Activated T-helper 1 cell treated with anti-CD3 and anti-CD28 coated beads, Interleukin-12 subunit alpha, Interleukin-12 subunit beta, Interleukin-2, Interleukin-4 antibody, amounts not matched to agents 30 ng/mL and 10 ng/mL and 1 ng/mL, durations not matched to agents 14 hours and 24 hours and 36 hours (primary cell): ENCODE measurements at regions not wholly inside any gene's neighbourhood (a gene's known extent, or its start where the extent isn't known, plus 50 kb on each side); places are given as distances from the start of the nearest gene placed in this dataset.

Experiments
- DNase-seq: peaks from one replicate; pipeline ENCODE4 v3.0.0; 2021; ENCODE audit warnings: low spot score
- H3K27ac Mint-ChIP-seq: one replicate; pipeline ENCODE4 v1.8.0; 2021; ENCODE audit warnings: mild to moderate bottlenecking, mixed read lengths
- H3K27me3 Mint-ChIP-seq: one replicate; pipeline ENCODE4 v1.8.0; 2022; ENCODE audit warnings: mild to moderate bottlenecking, moderate library complexity, mixed read lengths; ENCODE audit not compliant: insufficient read depth
- H3K36me3 Mint-ChIP-seq: one replicate; pipeline ENCODE4 v1.8.0; 2021; ENCODE audit warnings: low read depth, mixed read lengths
- H3K4me1 Mint-ChIP-seq: one replicate; pipeline ENCODE4 v1.8.0; 2021; ENCODE audit warnings: low read depth, mixed read lengths
- H3K4me3 Mint-ChIP-seq: one replicate; pipeline ENCODE4 v1.8.0; 2021; ENCODE audit warnings: mild to moderate bottlenecking, moderate library complexity, mixed read lengths
- H3K9me3 Mint-ChIP-seq: one replicate; pipeline ENCODE4 v1.8.0; 2021; ENCODE audit warnings: mixed read lengths
- intact Hi-C: fragments of 100-400 bp; cut with micrococcal nuclease; formaldehyde crosslinking; loops from one replicate; pipeline ENCODE4 v1.15.1; 2024

DNA sequence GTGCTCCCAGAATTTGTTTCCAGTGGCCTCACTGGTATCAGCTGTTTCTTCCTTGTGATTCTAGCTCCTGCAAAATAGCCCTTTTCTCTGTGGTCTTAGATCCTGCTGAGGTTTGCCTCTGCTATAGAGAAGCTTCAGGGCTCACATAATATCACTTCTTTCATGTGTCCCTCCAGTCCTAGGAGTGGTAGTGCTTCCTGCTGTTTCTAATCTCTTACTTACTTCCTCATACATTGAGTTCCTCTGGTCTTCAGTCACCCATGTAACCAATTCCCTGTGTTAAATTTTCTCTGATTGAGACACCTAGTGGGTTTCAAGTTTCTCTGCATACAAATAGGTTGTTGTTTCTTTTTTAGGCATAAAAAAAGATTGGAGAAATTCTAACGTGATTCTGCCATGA, 1567.9 kb downstream of the ARAP2 start:
- intact Hi-C loops = no loop called here
- Mint-ChIP-seq H3K27me3 (no peaks in the 10 kb centered on the region), H3K9me3 (no peaks in the 10 kb centered on the region), H3K27ac (no peak overlapping the region), H3K4me3 (no peak overlapping the region), H3K36me3 (no peaks in the 10 kb centered on the region), H3K4me1 (no peaks in the 10 kb centered on the region)
- DNase-seq = no peak

DNA sequence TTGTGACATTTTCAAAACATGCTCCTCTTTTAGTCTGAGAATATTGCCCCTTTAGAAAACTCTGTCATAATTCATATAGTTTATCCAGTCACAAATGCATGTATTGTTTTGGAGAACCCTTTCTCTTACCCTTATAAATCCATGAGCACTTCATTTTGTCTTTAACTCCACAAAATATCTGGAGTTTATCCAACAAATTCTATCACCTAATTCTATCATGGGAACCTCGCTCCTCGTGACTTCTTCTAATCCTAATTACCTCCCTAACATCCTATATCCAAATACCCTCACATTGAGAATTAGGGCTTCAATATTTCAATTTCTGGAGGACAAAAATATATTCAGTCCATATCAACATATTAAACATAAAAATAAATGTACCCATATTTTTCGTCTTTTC, 1565.9 kb downstream of the ARAP2 start:
- Mint-ChIP-seq H3K9me3 (no peaks in the 10 kb centered on the region), H3K27ac (no peak overlapping the region), H3K4me1 (no peaks in the 10 kb centered on the region), H3K36me3 (no peaks in the 10 kb centered on the region), H3K4me3 (no peak overlapping the region), H3K27me3 (no peaks in the 10 kb centered on the region)
- intact Hi-C loops = no loop called here
- no peak for DNase-seq

DNA sequence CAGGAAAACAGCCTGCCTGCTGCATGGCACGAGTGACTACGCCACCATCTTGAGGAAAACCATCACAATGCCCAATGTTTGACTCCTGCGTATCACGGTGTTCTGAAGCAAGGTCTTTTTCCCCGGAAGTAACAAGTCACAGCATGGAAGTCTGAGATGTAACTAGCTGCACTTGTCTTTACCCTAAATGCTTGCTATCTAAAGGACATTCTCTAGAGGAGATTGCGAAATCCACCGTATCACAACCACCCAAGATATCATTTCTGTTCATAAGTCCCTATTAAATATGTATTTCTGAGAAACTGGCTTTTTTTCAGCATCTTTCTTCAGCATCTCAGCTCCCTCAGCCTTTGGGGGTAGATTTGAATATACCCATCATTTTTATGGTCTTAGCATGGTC, 1565.1 kb downstream of the ARAP2 start:
- Mint-ChIP-seq H3K9me3 (no peaks in the 10 kb centered on the region), H3K4me3 (no peak overlapping the region), H3K27ac (no peak overlapping the region), H3K4me1 (no peaks in the 10 kb centered on the region), H3K27me3 (no peaks in the 10 kb centered on the region), H3K36me3 (no peaks in the 10 kb centered on the region)
- DNase-seq = no peak
- intact Hi-C loops = no loop called here

DNA sequence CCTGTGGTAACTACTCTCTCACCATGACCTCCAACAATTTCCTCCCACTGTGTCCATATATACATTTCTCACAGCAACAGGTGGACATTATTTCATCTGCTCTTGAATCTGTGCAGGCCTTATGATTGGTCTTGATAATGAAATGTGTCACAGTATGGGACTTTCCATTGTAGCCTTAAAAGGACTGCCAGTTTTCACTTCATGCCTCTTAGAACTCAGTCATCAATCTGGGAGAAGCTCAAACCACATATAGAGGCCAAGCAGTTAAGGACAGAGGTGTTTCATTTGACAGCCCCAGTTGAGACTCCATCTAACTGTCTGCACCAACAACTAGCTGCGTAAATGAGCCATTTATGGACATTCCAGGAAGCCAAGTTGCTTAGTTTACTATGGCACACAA, 1534.8 kb downstream of the ARAP2 start:
- intact Hi-C loops = no loop called here
- H3K9me3 Mint-ChIP-seq = peaks cover 15% of the 10 kb centered on the region
- H3K27me3 Mint-ChIP-seq = no peaks in the 10 kb centered on the region
- no peak for DNase-seq
- no peak overlapping the region for H3K27ac Mint-ChIP-seq
- no peaks in the 10 kb centered on the region for H3K4me1 Mint-ChIP-seq
- no peaks in the 10 kb centered on the region for H3K36me3 Mint-ChIP-seq
- H3K4me3 Mint-ChIP-seq = no peak overlapping the region

DNA sequence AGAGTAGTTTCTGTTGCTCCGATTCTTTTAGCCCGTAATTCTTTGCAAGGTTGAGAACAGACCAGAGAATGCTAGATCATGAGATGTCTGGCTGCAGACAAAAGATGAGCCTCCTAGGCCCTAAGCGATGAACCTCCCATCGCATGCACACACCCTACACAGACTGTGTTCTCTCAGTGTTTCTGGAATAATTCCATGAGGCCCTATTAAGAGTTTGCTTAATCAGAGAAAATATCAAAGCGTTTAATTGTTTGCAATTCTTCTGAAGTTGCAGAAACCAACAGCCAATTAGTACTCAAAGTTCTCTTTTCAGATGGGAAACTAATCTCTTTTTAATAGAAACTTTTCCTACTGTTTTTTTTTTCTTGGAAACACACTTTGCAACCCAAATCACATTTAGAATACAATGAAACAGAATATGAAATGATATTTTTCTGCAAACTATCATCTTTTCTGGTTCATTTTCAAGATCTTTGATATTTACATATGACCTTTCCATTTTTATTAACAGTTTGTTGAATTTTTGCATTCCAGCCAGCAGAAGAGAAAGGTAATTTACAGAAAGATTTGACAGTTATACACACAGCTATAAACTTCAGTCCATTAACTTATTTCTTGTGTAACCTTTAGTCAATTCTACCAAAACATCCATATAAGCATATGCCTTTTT, 1525.6 kb downstream of the ARAP2 start:
- H3K36me3 Mint-ChIP-seq = no peaks in the 10 kb centered on the region
- no peaks in the 10 kb centered on the region for H3K9me3 Mint-ChIP-seq
- no peaks in the 10 kb centered on the region for H3K4me1 Mint-ChIP-seq
- H3K27me3 Mint-ChIP-seq = no peaks in the 10 kb centered on the region
- no peak for DNase-seq
- intact Hi-C loops = no loop called here
- H3K27ac Mint-ChIP-seq = no peak overlapping the region
- H3K4me3 Mint-ChIP-seq = no peak overlapping the region

DNA sequence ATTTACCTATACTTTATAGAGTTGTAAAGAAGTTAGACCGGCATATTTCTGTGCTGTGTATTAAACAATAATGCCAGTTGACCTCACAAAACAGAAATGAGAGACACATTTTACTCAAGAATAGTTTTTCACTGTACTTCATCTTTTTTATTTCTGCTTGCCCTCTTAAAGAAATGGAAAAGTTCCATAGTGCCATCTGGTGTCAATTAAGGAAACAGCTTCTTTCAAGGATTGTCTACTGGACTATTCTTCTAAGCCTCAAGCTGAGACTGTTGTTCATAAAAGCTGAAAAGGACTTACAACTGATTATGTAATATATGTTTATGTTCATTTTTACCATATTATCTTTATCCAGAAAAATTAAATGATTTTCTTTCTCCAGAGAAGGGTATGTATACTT, 1523.7 kb downstream of the ARAP2 start:
- Mint-ChIP-seq H3K36me3 (no peaks in the 10 kb centered on the region), H3K27me3 (no peaks in the 10 kb centered on the region)
- intact Hi-C loops = no loop called here

DNA sequence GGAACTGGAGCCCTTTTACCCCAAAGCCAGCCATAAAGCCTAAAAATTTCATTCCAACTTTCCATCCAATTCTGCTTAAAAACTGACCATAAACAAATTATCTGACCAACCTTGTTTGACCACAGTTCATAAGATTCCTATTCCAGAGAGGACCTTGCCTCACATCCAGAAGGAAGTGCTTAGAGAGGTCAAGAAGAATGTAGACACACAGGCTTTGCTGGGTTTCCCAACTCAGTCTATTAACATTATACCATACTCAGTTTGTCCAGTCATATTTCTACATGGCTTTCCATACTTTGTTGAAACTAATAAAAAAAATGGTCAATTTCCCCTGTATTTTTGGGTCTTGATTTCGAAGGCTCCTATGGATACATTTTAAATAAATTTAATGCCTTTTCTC, 1522.5 kb downstream of the ARAP2 start:
- Mint-ChIP-seq H3K36me3 (no peaks in the 10 kb centered on the region), H3K4me3 (no peak overlapping the region), H3K9me3 (no peaks in the 10 kb centered on the region), H3K4me1 (no peaks in the 10 kb centered on the region), H3K27me3 (no peaks in the 10 kb centered on the region), H3K27ac (no peak overlapping the region)
- intact Hi-C loops = no loop called here
- DNase-seq = no peak

More for the DNA sequence above, 1523.7 kb downstream of the ARAP2 start:
- no peak overlapping the region for H3K4me3 Mint-ChIP-seq
- no peaks in the 10 kb centered on the region for H3K9me3 Mint-ChIP-seq
- DNase-seq = no peak
- no peaks in the 10 kb centered on the region for H3K4me1 Mint-ChIP-seq
- H3K27ac Mint-ChIP-seq = no peak overlapping the region

DNA sequence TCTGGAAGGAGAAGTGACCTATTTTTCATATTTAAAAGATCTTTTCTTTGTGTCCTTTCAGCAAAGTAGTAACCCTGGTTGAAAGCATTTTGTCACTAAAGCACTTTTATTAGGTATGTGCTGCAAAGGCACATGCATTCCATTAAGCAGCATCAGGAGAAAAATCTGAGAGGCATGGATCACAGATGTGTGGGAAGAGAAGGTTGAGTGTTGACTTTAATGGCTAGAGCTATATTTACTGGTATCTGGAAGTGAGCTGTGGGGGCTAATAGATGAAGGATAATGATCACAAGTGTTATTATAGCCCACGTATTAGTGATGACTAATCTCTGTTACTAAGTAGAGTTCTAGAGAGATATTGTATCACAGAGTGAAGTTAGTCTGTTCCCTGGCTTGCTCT, 1520.7 kb downstream of the ARAP2 start:
- Mint-ChIP-seq H3K4me3 (no peak overlapping the region), H3K4me1 (no peaks in the 10 kb centered on the region), H3K27ac (no peak overlapping the region), H3K27me3 (no peaks in the 10 kb centered on the region), H3K36me3 (no peaks in the 10 kb centered on the region), H3K9me3 (no peaks in the 10 kb centered on the region)
- intact Hi-C loops = no loop called here
- no peak for DNase-seq

DNA sequence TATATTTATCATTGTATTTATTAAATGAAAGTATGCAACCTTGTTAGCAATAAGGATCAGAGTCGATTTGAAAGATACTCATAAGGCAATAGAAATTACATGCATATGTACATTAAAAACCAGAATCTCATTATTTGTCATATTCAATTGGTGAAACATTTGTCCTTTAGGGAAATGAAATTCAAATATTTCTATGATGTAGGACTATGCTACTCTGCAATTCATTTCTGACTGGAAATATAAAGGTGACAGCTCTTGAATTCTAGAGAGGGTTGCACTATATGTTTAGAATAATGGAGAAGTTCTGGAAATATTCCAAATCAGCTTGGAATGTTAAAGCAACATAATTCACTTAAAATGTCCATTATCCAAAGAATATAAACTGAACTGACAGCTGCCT, 1519.8 kb downstream of the ARAP2 start:
- H3K9me3 Mint-ChIP-seq = no peaks in the 10 kb centered on the region
- intact Hi-C loops = no loop called here
- no peaks in the 10 kb centered on the region for H3K36me3 Mint-ChIP-seq
- no peak overlapping the region for H3K27ac Mint-ChIP-seq
- DNase-seq = no peak
- H3K27me3 Mint-ChIP-seq = no peaks in the 10 kb centered on the region
- H3K4me3 Mint-ChIP-seq = no peak overlapping the region
- H3K4me1 Mint-ChIP-seq = no peaks in the 10 kb centered on the region

DNA sequence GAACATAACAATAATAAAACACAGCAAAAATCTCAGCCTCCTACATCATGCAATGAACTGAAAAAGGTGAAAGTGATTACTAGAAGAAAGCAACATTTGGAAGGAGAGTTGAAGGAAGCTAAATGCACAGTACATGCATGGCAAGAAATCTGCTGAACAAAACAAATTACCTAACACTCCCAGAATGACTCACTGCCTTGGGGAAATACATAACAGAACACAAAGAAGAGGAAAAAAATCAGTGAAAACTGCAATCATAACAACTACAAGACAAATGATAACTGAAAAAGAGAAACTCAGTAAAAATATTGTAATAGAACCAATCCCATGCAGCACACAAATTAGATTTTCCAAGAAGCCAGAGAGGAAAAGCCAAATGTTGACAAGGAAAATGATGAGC, 1513.2 kb downstream of the ARAP2 start:
- no peaks in the 10 kb centered on the region for H3K27me3 Mint-ChIP-seq
- H3K27ac Mint-ChIP-seq = no peak overlapping the region
- no peaks in the 10 kb centered on the region for H3K4me1 Mint-ChIP-seq
- no peaks in the 10 kb centered on the region for H3K36me3 Mint-ChIP-seq
- H3K9me3 Mint-ChIP-seq = no peaks in the 10 kb centered on the region
- intact Hi-C loops = no loop called here
- DNase-seq = no peak
- no peak overlapping the region for H3K4me3 Mint-ChIP-seq

DNA sequence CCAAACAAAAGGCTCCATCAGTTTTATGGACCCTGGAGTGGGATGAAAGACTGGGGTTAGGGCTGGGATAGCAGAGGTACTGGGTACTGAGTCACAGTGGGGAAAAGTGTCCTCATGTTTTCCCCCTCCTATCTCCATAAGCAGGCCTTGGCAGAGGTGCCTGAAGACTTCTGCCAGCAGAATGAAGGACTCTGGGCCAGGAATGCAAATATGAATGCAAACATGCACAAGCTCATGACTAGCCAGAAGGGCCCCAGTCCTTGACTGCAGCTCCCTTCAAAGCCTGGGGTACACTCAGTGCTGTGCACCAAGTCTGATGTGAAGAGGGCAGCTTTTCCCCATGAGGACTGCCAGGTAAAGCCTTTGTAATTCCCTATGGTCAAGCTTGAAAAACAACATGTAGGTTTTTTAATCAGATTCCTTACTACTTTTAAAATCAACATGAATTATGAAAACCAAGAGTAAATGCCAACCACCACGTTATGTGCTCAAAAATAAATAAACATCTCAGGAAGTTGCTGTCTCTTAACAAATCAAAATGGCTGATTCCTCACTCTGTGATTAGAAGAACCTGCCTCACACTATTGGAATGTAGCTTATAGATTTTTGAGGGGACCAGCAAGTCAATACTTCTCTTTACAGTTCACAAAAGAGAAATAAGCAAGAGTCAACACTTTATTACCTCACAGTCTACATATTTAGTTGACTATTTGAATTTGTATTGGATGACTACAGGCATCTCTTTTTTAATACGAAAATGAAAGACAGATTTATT, 1512.0 kb downstream of the ARAP2 start:
- H3K4me3 Mint-ChIP-seq = no peak overlapping the region
- H3K27me3 Mint-ChIP-seq = no peaks in the 10 kb centered on the region
- no peak overlapping the region for H3K27ac Mint-ChIP-seq
- no peaks in the 10 kb centered on the region for H3K36me3 Mint-ChIP-seq
- intact Hi-C loops = no loop called here
- no peaks in the 10 kb centered on the region for H3K4me1 Mint-ChIP-seq
- no peak for DNase-seq
- H3K9me3 Mint-ChIP-seq = no peaks in the 10 kb centered on the region

DNA sequence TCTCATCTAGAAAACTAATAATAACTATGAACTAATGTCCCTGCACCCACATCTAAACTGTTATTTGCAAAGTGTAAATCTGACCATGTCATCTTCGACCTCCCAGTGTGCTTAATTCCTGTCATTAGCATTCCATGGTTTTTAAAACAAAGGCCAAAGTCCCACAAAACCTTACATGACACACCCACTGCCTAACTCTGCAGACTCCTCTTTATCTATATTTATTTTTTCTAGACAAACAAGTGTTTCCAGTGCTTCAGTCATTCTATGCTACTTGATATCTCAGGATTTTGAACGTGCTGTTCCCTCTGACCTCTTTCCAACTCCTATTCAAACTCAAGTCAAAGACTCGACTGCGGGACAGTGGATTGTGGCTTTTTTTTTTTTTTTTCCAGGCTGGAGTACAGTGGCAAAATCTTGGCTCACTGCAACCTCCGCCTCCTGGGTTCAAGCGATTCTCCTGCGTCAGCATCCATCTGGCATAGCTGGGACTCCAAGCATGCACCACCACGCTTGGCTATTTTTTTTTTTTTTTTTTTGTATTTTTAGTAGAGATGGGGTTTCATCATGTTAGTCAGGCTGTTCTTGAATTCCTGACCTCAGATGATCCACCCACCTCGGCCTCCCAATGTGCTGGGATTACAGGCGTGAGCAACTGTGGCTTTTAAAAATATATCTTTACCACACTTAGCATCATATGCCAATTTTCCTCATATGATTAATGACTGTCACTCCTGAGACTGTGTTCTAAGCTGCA, 1511.0 kb downstream of the ARAP2 start:
- Mint-ChIP-seq H3K4me3 (no peak overlapping the region), H3K36me3 (no peaks in the 10 kb centered on the region), H3K4me1 (no peaks in the 10 kb centered on the region), H3K27me3 (no peaks in the 10 kb centered on the region), H3K9me3 (no peaks in the 10 kb centered on the region), H3K27ac (no peak overlapping the region)
- no peak for DNase-seq
- intact Hi-C loops = no loop called here

DNA sequence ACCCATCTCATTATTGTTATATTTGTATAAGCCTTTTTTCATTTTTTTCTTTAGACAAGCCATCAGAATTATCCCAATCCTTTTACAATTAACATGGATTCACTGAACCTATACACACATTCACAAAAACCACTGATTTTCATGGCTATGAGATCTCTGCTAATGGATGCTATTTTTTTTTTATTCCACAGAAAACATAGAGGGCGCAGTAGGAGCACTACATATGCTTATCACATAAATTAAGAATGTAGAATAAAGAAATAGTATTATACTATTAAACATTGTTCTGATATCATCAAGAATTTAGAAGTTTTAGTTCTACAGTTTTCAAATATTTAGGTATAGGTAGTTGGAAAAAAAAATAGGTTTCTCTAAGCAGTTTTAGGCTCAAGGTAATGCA, 1477.4 kb downstream of the ARAP2 start:
- Mint-ChIP-seq H3K4me1 (no peaks in the 10 kb centered on the region), H3K36me3 (no peaks in the 10 kb centered on the region), H3K27me3 (no peaks in the 10 kb centered on the region), H3K27ac (no peak overlapping the region), H3K9me3 (no peaks in the 10 kb centered on the region), H3K4me3 (no peak overlapping the region)
- intact Hi-C loops = no loop called here
- DNase-seq = no peak
